ENCODE measurements at regions not wholly inside any gene's neighbourhood (a gene's known extent, or its start where the extent isn't known, plus 50 kb on each side); places are given as distances from the start of the nearest gene placed in this dataset.

GRCh38 chr20:52760791-52761190, 211.4 kb upstream of the TSHZ2 start:
- CTCF ChIA-PET: no interaction called here
- no peak for DNase-seq (ENCODE audit: low spot score)
- H3K4me1 ChIP-seq (ENCODE audit: insufficient read depth, low read length, poor library complexity, severe bottlenecking): no peaks in the 10 kb centered on the region
- intact Hi-C loops (cut with micrococcal nuclease; ENCODE audit: unreplicated experiment): no loop called here
- POLR2A ChIA-PET (ENCODE audit: low non-redundant PET): no interaction called here
- no peak overlapping the region for H3K27ac ChIP-seq (ENCODE audit: low read depth, low read length, poor library complexity, severe bottlenecking)
- no peaks in the 10 kb centered on the region for H3K9me3 ChIP-seq (ENCODE audit: low read depth, low read length, poor library complexity, severe bottlenecking)
- no TSS peak for BruUV-seq (replicated peaks)
- TF ChIP-seq EZH2 (IDR thresholded peaks at IDR 0.05; ENCODE audit: borderline replicate concordance, low read depth, low read length, poor library complexity, severe bottlenecking) (no peak), CTCF (conservative IDR thresholded peaks at IDR 0.05; ENCODE audit: low read depth, low read length) (no peak)
- H3K36me3 ChIP-seq (ENCODE audit: insufficient read depth, low read length, poor library complexity, severe bottlenecking): no peaks in the 10 kb centered on the region
- no peak overlapping the region for H3K4me3 ChIP-seq (ENCODE audit: low read depth, low read length, poor library complexity, severe bottlenecking)
- no peaks in the 10 kb centered on the region for H3K27me3 ChIP-seq (replicated peaks; ENCODE audit: insufficient read depth, low read depth, low read length, poor library complexity)

- Histone ChIP-seq H3K4me3 (ENCODE audit: low read depth, low read length, poor library complexity, severe bottlenecking) (no peak overlapping the region), H3K4me1 (ENCODE audit: insufficient read depth, low read length, poor library complexity, severe bottlenecking) (no peaks in the 10 kb centered on the region), H3K27me3 (replicated peaks; ENCODE audit: insufficient read depth, low read depth, low read length, poor library complexity) (no peaks in the 10 kb centered on the region), H3K9me3 (ENCODE audit: low read depth, low read length, poor library complexity, severe bottlenecking) (no peaks in the 10 kb centered on the region), H3K36me3 (ENCODE audit: insufficient read depth, low read length, poor library complexity, severe bottlenecking) (no peaks in the 10 kb centered on the region), H3K27ac (ENCODE audit: low read depth, low read length, poor library complexity, severe bottlenecking) (no peak overlapping the region)
- DNase-seq (ENCODE audit: low spot score): no peak
- no TSS peak for BruUV-seq (replicated peaks)
- intact Hi-C loops (cut with micrococcal nuclease; ENCODE audit: unreplicated experiment): no loop called here
- TF ChIP-seq EZH2 (IDR thresholded peaks at IDR 0.05; ENCODE audit: borderline replicate concordance, low read depth, low read length, poor library complexity, severe bottlenecking) (no peak), CTCF (conservative IDR thresholded peaks at IDR 0.05; ENCODE audit: low read depth, low read length) (no peak)
- ChIA-PET CTCF (no interaction called here), POLR2A (ENCODE audit: low non-redundant PET) (no interaction called here)
Observed at GRCh38 chr20:52757411-52757810, 214.7 kb upstream of the TSHZ2 start.

DNA sequence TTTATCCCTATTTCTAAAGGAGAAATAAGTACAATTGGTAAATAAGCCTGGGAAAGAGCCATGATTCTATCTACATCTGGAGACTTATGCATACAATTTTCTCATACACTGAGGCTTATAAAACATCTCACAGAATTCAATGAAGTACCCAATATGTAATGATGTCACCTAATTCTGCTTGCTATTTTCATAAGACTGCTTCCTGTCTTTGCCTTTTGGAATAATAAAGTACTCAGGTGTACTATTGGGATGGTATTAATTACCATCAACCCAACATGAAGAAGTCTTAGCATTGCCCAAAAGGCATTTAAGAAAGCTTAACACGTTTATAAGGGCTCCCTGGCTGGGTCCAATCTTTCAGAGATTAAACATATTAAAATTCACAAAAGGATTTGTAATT, 216.4 kb upstream of the TSHZ2 start:
- ChIA-PET CTCF (no interaction called here), POLR2A (ENCODE audit: low non-redundant PET) (no interaction called here)
- H3K4me1 ChIP-seq (ENCODE audit: insufficient read depth, low read length, poor library complexity, severe bottlenecking): no peaks in the 10 kb centered on the region
- no peak for DNase-seq (ENCODE audit: low spot score)
- H3K9me3 ChIP-seq (ENCODE audit: low read depth, low read length, poor library complexity, severe bottlenecking): no peaks in the 10 kb centered on the region
- no peaks in the 10 kb centered on the region for H3K27me3 ChIP-seq (replicated peaks; ENCODE audit: insufficient read depth, low read depth, low read length, poor library complexity)
- H3K27ac ChIP-seq (ENCODE audit: low read depth, low read length, poor library complexity, severe bottlenecking): no peak overlapping the region
- BruUV-seq (replicated peaks): no TSS peak
- no peak for TF ChIP-seq CTCF (conservative IDR thresholded peaks at IDR 0.05; ENCODE audit: low read depth, low read length)
- no peak for TF ChIP-seq EZH2 (IDR thresholded peaks at IDR 0.05; ENCODE audit: borderline replicate concordance, low read depth, low read length, poor library complexity, severe bottlenecking)
- H3K4me3 ChIP-seq (ENCODE audit: low read depth, low read length, poor library complexity, severe bottlenecking): no peak overlapping the region
- no peaks in the 10 kb centered on the region for H3K36me3 ChIP-seq (ENCODE audit: insufficient read depth, low read length, poor library complexity, severe bottlenecking)
- intact Hi-C loops (cut with micrococcal nuclease; ENCODE audit: unreplicated experiment): no loop called here
